B cell (primary cell): ENCODE measurements at regions not wholly inside any gene's neighbourhood (a gene's known extent, or its start where the extent isn't known, plus 50 kb on each side); places are given as distances from the start of the nearest gene placed in this dataset.

ENCODE experiments used
- ATAC-seq: fragments of 200-7000 bp; cut with Tn5 transposase; one replicate; pipeline ENCODE4 v1.10.0; 2021; ENCODE audit warnings: low read depth, mild to moderate bottlenecking, moderate number of reproducible peaks, moderate library complexity
- CTCF ChIA-PET: fragments of 350-600 bp; sonication (Branson Sonifier 250); formaldehyde crosslinking; loops from one replicate; lab custom pipeline; 2021; ENCODE audit warnings: antibody characterized with exemption, inconsistent platforms; lab: Charles Lee
- POLR2A ChIA-PET: fragments of 350-600 bp; sonication (Branson Sonifier 250); formaldehyde crosslinking; loops from one replicate; lab custom pipeline; 2021; ENCODE audit warnings: antibody characterized with exemption; lab: Charles Lee
- DNase-seq: peaks from one replicate; pipeline ENCODE4 v3.0.0; 2013
- H2AFZ ChIP-seq: 2 replicates; pipeline ENCODE4 v1.6.1; 2012; ENCODE audit warnings: mild to moderate bottlenecking, low read depth, low read length; ENCODE audit not compliant: insufficient read depth, poor library complexity, severe bottlenecking
- H3K27ac ChIP-seq, 2 donors: 1 replicate in 1 of 2; 2 replicates in 1 of 2; pipeline ENCODE4 v1.5.1; 2012 to 2013; ENCODE audit warnings: low read length in 2 of 2, mild to moderate bottlenecking in 2 of 2, moderate library complexity in 1 of 2
- H3K27me3 ChIP-seq, 4 experiments: fragments of 200-600 bp in 1 of 4; sonication (generic) in 1 of 4; replicated peaks in 1 of 4; 1 replicate in 2 of 4; 2 replicates in 2 of 4; pipeline versions ENCODE4 v1.6.1 to v1.7.0; 2013 to 2016; ENCODE audit warnings: low read length in 3 of 4, mild to moderate bottlenecking in 2 of 4, mixed read lengths in 1 of 4, moderate library complexity in 1 of 4; ENCODE audit not compliant: insufficient read depth in 4 of 4, control insufficient read depth in 3 of 4; ENCODE audit errors: control extremely low read depth in 1 of 4
- H3K36me3 ChIP-seq, 2 experiments: replicated peaks in 1 of 2; 1 replicate in 1 of 2; 2 replicates in 1 of 2; pipeline versions ENCODE4 v1.6.1 to v1.7.1; 2013; ENCODE audit warnings: low read length in 1 of 2; ENCODE audit not compliant: insufficient read depth in 2 of 2, control insufficient read depth in 1 of 2; ENCODE audit errors: control extremely low read depth in 1 of 2, extremely low read depth in 1 of 2
- H3K4me1 ChIP-seq, 2 donors: fragments of 200-600 bp in 1 of 2; sonication (generic) in 1 of 2; 1 replicate in 1 of 2; 2 replicates in 1 of 2; pipeline versions ENCODE4 v1.5.1 to v1.6.1; 2013 to 2017; ENCODE audit warnings: low read length in 2 of 2; ENCODE audit not compliant: control insufficient read depth in 2 of 2, insufficient read depth in 2 of 2
- H3K4me2 ChIP-seq: replicated peaks from 2 replicates; pipeline ENCODE3; 2012; ENCODE audit warnings: mild to moderate bottlenecking, low read depth, low read length; ENCODE audit not compliant: poor library complexity, severe bottlenecking
- H3K4me3 ChIP-seq, 5 experiments: fragments of 200-600 bp in 1 of 5; sonication (generic) in 1 of 5; 1 replicate in 3 of 5; 2 replicates in 2 of 5; pipeline versions ENCODE4 v1.5.1 to v1.7.0; 2011 to 2016; ENCODE audit warnings: low read length in 4 of 5, mild to moderate bottlenecking in 4 of 5, low read depth in 2 of 5, control low read depth in 1 of 5, moderate library complexity in 1 of 5; ENCODE audit not compliant: insufficient read depth in 1 of 5; ENCODE audit errors: control extremely low read depth in 1 of 5, extremely low read depth in 1 of 5
- H3K79me2 ChIP-seq: fragments of 200-600 bp; sonication (generic); one replicate; pipeline ENCODE4 v1.6.0; 2016; ENCODE audit warnings: low read length; ENCODE audit not compliant: control insufficient read depth, insufficient read depth
- H3K9ac ChIP-seq: fragments of 200-600 bp; sonication (generic); 2 replicates; pipeline ENCODE4 v1.6.1; 2017; ENCODE audit warnings: mild to moderate bottlenecking, low read length, moderate library complexity
- H3K9me3 ChIP-seq, 3 donors: one replicate each; pipeline versions ENCODE4 v1.6.1 to v1.7.1; 2013; ENCODE audit warnings: low read length in 2 of 3; ENCODE audit not compliant: control insufficient read depth in 2 of 3, insufficient read depth in 1 of 3; ENCODE audit errors: control extremely low read depth in 1 of 3
- H4K20me1 ChIP-seq: 2 replicates; pipeline ENCODE4 v1.6.0; 2012; ENCODE audit warnings: mild to moderate bottlenecking, low read length; ENCODE audit not compliant: insufficient read depth, control insufficient read depth, poor library complexity, severe bottlenecking
- H3K27ac Mint-ChIP-seq: one replicate; pipeline ENCODE4 v1.8.0; 2021; ENCODE audit warnings: mixed read lengths
- H3K27me3 Mint-ChIP-seq: one replicate; pipeline ENCODE4 v1.8.0; 2021; ENCODE audit warnings: mixed read lengths
- H3K4me1 Mint-ChIP-seq: one replicate; pipeline ENCODE4 v1.8.0; 2021; ENCODE audit warnings: mixed read lengths
- H3K4me3 Mint-ChIP-seq: one replicate; pipeline ENCODE4 v1.8.0; 2021; ENCODE audit warnings: mixed read lengths
- H3K9me3 Mint-ChIP-seq: one replicate; pipeline ENCODE4 v1.8.0; 2022; ENCODE audit warnings: mixed read lengths; ENCODE audit not compliant: insufficient read depth
- EZH2 ChIP-seq: IDR thresholded peaks from 2 replicates; pipeline ENCODE4 v1.6.1; 2012; ENCODE audit warnings: borderline replicate concordance, low read depth, mild to moderate bottlenecking, moderate library complexity, low read length; ENCODE audit not compliant: insufficient read depth, poor library complexity, severe bottlenecking
- WGBS: methylation state at CpG from one replicate; pipeline ENCODE4 v1.1.5; 2013; ENCODE audit warnings: missing lambda C conversion rate; ENCODE audit not compliant: insufficient coverage; 5-methylcytosine and 5-hydroxymethylcytosine counted together
- intact Hi-C: fragments of 100-400 bp; cut with micrococcal nuclease; formaldehyde crosslinking; loops from one replicate; pipeline ENCODE4 v1.10.0; 2022
- TF ChIP-seq, protein P1 (sequence below): fragments of 200-600 bp; IDR thresholded peaks from one replicate; pipeline ENCODE4 v1.8.0; 2022; ENCODE audit warnings: antibody characterized with exemption, mild to moderate bottlenecking

DNA sequence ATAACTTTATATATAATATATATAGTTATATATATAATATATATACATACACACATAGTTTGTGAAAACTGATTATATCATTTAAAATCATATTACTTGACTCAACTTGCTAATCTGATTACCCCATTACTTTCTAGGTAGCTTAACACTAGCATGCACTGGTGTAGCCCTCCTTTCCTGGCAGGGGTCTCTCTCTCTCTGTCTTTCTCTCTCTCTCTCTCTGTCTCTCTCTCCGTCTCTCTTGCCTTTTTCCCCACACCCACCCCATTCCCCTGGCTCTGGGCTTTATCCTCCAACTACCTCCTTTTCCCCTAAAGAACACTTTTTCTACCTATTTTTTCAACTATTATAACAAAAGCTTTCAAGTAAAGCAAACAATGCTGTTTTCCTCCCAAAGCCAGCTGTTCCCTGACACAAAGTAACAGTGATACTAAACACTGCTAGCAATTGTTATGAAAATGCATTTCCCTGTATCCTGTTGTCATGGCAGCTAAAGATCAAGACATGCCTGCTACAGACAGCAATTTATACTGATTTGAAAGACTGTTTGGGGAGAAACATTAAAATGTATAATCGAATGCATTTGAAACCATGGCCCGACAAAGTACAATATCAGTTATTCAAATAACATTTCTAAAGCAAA is 89.4 kb downstream of the CHD9NB start:
- Histone ChIP-seq H2AFZ (no peak overlapping the region), H3K27me3 (no peaks in the 10 kb centered on the region), H3K9me3 (no peaks in the 10 kb centered on the region), H3K4me1 (no peaks in the 10 kb centered on the region), H3K9ac (no peak overlapping the region), H3K4me2 (no peak overlapping the region), H3K36me3 (no peaks in the 10 kb centered on the region), H3K4me3 (no peak overlapping the region), H3K27ac (no peak overlapping the region), H4K20me1 (no peaks in the 10 kb centered on the region), H3K79me2 (no peaks in the 10 kb centered on the region)
- DNase-seq = no peak
- no peak overlapping the region for H3K4me3 Mint-ChIP-seq
- intact Hi-C loops = no loop called here
- H3K27ac Mint-ChIP-seq = no peak overlapping the region
- WGBS = 92% methylated on average over 1 of the region's 3 CpGs
- ATAC-seq = no peak
- ChIA-PET CTCF (no interaction called here), POLR2A (no interaction called here)
- TF ChIP-seq, protein P1, sequence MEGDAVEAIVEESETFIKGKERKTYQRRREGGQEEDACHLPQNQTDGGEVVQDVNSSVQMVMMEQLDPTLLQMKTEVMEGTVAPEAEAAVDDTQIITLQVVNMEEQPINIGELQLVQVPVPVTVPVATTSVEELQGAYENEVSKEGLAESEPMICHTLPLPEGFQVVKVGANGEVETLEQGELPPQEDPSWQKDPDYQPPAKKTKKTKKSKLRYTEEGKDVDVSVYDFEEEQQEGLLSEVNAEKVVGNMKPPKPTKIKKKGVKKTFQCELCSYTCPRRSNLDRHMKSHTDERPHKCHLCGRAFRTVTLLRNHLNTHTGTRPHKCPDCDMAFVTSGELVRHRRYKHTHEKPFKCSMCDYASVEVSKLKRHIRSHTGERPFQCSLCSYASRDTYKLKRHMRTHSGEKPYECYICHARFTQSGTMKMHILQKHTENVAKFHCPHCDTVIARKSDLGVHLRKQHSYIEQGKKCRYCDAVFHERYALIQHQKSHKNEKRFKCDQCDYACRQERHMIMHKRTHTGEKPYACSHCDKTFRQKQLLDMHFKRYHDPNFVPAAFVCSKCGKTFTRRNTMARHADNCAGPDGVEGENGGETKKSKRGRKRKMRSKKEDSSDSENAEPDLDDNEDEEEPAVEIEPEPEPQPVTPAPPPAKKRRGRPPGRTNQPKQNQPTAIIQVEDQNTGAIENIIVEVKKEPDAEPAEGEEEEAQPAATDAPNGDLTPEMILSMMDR = no peak
- no peak for TF ChIP-seq EZH2
- H3K9me3 Mint-ChIP-seq = no peaks in the 10 kb centered on the region
- H3K4me1 Mint-ChIP-seq = no peaks in the 10 kb centered on the region
- peaks cover 3% of the 10 kb centered on the region for H3K27me3 Mint-ChIP-seq

DNA sequence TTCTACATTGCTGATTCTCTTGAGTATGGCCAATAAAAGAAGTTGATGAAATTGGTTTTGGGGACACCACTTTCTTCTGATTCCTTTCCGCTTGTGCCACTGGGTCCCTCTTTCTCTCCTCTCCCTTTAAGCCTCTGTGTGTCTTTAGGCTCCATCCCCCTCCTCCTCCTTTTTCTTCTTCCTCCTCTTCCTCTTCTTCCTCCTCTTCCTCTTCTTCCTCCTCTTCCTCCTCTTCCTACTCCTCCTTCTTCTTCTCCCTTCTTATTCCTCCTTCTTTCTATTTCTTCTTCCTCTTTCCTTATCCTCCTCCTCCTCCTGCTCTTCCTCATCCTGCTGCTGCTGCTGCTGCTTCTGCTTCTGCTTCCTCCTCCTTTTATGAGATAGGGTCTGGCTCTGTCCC is 93.7 kb downstream of the CHD9NB start:
- Histone ChIP-seq H3K4me1 (no peaks in the 10 kb centered on the region), H3K79me2 (no peaks in the 10 kb centered on the region), H4K20me1 (no peaks in the 10 kb centered on the region), H2AFZ (no peak overlapping the region), H3K27ac (no peak overlapping the region), H3K9me3 (no peaks in the 10 kb centered on the region), H3K4me2 (no peak overlapping the region), H3K9ac (no peak overlapping the region), H3K27me3 (no peaks in the 10 kb centered on the region), H3K36me3 (no peaks in the 10 kb centered on the region), H3K4me3 (no peak overlapping the region)
- ATAC-seq (no peak), DNase-seq (no peak)
- intact Hi-C loops = no loop called here
- H3K4me3 Mint-ChIP-seq = no peak overlapping the region
- CTCF ChIA-PET = no interaction called here
- TF ChIP-seq, protein P1 = no peak
- TF ChIP-seq EZH2 = no peak
- H3K4me1 Mint-ChIP-seq = no peaks in the 10 kb centered on the region
- H3K27ac Mint-ChIP-seq = no peak overlapping the region
- POLR2A ChIA-PET = no interaction called here
- H3K9me3 Mint-ChIP-seq = no peaks in the 10 kb centered on the region
- 89% methylated on average over 1 of the region's 1 CpG for WGBS
- peaks cover 7% of the 10 kb centered on the region for H3K27me3 Mint-ChIP-seq
